ACC112 (cell line): ENCODE measurements at regions not wholly inside any gene's neighbourhood (a gene's known extent, or its start where the extent isn't known, plus 50 kb on each side); places are given as distances from the start of the nearest gene placed in this dataset.

Experiments
- H2AFZ ChIP-seq: fragments of 200-600 bp; sonication (generic); one replicate; pipeline ENCODE4 v1.6.0; 2017; ENCODE audit warnings: antibody characterized with exemption, low read length; ENCODE audit not compliant: unreplicated experiment
- H3K27ac ChIP-seq: fragments of 200-600 bp; sonication (generic); 2 replicates; pipeline ENCODE4 v1.5.1; 2014; ENCODE audit warnings: low read depth, mild to moderate bottlenecking, antibody characterized with exemption, low read length, moderate library complexity
- H3K27me3 ChIP-seq: fragments of 200-600 bp; sonication (generic); 2 replicates; pipeline ENCODE4 v1.6.1; 2014; ENCODE audit warnings: mild to moderate bottlenecking, antibody characterized with exemption, low read length, moderate library complexity, mixed read lengths; ENCODE audit not compliant: insufficient read depth
- H3K36me3 ChIP-seq: fragments of 200-600 bp; sonication (generic); 2 replicates; pipeline ENCODE4 v1.6.1; 2016; ENCODE audit warnings: mild to moderate bottlenecking, antibody characterized with exemption, low read length, moderate library complexity, mixed read lengths; ENCODE audit not compliant: insufficient read depth
- H3K4me1 ChIP-seq: fragments of 200-600 bp; sonication (generic); one replicate; pipeline ENCODE4 v1.6.1; 2016; ENCODE audit warnings: low read length, mixed read lengths; ENCODE audit not compliant: insufficient read depth, unreplicated experiment, control insufficient read depth
- H3K4me3 ChIP-seq: fragments of 200-600 bp; sonication (generic); 2 replicates; pipeline ENCODE4 v1.5.1; 2014; ENCODE audit warnings: mild to moderate bottlenecking, low read depth, low read length
- H3K79me2 ChIP-seq: fragments of 200-600 bp; sonication (generic); one replicate; pipeline ENCODE4 v1.6.0; 2016; ENCODE audit warnings: low read length; ENCODE audit not compliant: control insufficient read depth, unreplicated experiment, insufficient read depth

GRCh38 chr21:19244502-19245187, 841.1 kb upstream of the TMPRSS15 start:
- H3K79me2 ChIP-seq = no peaks in the 10 kb centered on the region
- no peak overlapping the region for H3K4me3 ChIP-seq
- H3K36me3 ChIP-seq = no peaks in the 10 kb centered on the region
- no peak overlapping the region for H2AFZ ChIP-seq
- H3K27ac ChIP-seq = no peak overlapping the region
- H3K4me1 ChIP-seq = no peaks in the 10 kb centered on the region
- no peaks in the 10 kb centered on the region for H3K27me3 ChIP-seq

GRCh38 chr21:19245188-19245580, 841.6 kb upstream of the TMPRSS15 start:
- Histone ChIP-seq H3K79me2 (no peaks in the 10 kb centered on the region), H3K4me3 (no peak overlapping the region), H3K27ac (no peak overlapping the region), H2AFZ (no peak overlapping the region), H3K36me3 (no peaks in the 10 kb centered on the region), H3K4me1 (no peaks in the 10 kb centered on the region), H3K27me3 (no peaks in the 10 kb centered on the region)

DNA sequence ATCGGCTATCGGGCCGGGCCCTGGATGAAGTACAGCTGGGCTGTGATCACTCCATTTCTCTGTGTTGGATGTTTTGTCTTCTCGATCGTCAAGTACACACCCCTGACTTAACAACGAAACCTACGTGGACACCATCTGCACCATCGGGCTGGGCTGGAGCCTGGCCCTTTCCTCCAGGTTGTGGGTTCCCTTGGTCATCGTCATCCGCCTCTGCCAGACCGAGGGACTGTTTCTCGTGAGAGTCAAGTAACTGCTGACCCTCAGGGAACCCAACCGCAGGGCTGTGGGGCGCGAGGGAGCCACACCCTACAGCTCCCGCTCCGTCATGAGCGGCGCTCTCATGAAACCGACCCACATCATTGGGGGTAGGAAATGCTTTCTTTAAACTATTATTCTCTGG, 842.4 kb upstream of the TMPRSS15 start:
- Histone ChIP-seq H3K4me3 (no peak overlapping the region), H3K4me1 (no peaks in the 10 kb centered on the region), H3K27me3 (no peaks in the 10 kb centered on the region), H3K27ac (no peak overlapping the region), H2AFZ (no peak overlapping the region), H3K36me3 (no peaks in the 10 kb centered on the region), H3K79me2 (no peaks in the 10 kb centered on the region)

DNA sequence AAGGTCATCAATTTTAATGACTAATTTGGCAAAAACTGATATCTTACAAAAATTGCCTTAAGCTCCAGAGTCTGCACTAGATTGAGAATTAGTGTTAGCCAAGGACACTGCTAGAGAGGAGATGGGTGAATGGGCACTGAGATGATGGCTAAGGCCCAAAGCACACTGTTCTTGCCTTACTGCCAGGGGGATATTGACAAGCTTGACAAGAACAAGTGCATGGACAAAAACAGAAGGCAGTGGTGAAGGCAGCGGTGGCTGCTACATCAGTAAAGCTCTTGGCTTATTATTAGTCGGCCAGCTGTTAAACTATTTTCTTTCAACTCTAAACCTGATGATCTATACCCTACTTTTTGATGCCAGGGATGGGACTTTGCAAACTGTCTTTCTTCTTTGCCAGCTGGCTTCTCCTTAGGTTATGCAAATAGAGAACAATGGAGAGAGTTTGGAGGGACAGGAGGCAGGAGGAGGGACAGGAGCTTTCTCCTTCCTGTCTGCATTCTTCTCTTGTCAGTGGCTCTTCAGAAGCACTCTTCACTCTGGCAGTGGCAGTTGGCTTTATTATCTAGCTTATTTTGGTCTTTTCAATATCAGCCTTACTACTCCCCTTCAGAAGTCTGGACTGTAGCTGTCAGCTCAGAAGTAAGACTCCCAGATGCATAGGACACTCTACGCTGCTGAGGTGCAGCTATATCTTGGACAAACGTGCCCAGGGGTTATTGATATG, 853.5 kb upstream of the TMPRSS15 start:
- H3K4me1 ChIP-seq = no peaks in the 10 kb centered on the region
- no peak overlapping the region for H2AFZ ChIP-seq
- H3K36me3 ChIP-seq = no peaks in the 10 kb centered on the region
- no peaks in the 10 kb centered on the region for H3K27me3 ChIP-seq
- no peak overlapping the region for H3K27ac ChIP-seq
- no peak overlapping the region for H3K4me3 ChIP-seq
- H3K79me2 ChIP-seq = no peaks in the 10 kb centered on the region

DNA sequence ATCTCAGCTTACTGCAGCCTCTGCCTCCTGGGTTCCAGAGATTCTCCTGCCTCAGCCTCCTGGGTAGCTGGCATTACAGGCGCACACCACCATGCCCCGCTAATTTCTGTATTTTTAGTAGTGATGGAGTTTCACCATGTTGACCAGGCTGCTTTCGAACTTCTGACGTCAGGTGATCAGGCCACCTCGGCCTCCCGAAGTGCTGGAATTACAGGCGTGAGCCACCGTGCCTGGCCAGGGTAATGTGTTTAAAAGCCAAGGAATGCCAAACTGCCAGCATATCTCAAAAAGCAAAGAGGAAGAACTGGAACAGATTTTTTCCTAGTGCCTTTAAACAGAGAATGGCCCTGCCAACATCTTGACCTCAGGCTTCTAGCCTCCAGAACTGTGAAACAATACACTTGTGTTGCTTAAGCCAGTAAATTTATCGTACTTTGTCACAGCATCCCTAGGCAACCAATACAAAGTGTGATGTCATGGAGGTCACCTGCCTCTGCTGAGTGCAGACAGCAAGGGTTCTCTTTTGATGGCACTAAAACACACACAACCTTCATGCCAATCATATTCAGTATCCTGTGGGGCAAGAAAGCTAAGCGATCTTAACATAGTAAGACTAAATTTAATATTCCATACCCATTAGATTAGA, 858.3 kb upstream of the TMPRSS15 start:
- H3K4me3 ChIP-seq = no peak overlapping the region
- no peaks in the 10 kb centered on the region for H3K4me1 ChIP-seq
- no peak overlapping the region for H3K27ac ChIP-seq
- H3K79me2 ChIP-seq = no peaks in the 10 kb centered on the region
- no peak overlapping the region for H2AFZ ChIP-seq
- H3K27me3 ChIP-seq = no peaks in the 10 kb centered on the region
- no peaks in the 10 kb centered on the region for H3K36me3 ChIP-seq

DNA sequence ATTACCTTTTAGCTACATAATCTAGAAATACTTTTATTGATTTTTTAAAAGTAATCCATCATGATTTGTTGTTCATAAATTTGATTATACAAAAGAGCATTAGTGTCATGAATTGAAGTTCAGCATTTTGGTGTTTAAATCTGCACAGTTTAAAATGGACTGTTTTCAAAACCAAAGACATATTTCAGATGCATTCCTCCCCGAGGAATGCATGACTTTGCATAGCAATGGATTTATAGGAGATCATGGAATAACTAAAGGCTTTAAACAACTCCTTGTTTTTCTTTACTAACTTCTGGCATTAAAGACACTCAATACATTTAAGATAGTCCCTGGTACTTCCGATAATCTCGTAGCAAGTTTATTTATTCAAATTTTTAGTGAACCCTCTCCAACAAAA, 863.1 kb upstream of the TMPRSS15 start:
- Histone ChIP-seq H3K27me3 (no peaks in the 10 kb centered on the region), H3K27ac (no peak overlapping the region), H2AFZ (no peak overlapping the region), H3K36me3 (no peaks in the 10 kb centered on the region), H3K79me2 (no peaks in the 10 kb centered on the region), H3K4me3 (no peak overlapping the region), H3K4me1 (no peaks in the 10 kb centered on the region)

- Histone ChIP-seq H3K27ac (no peak overlapping the region), H3K36me3 (no peaks in the 10 kb centered on the region), H3K27me3 (no peaks in the 10 kb centered on the region), H3K79me2 (no peaks in the 10 kb centered on the region), H3K4me3 (no peak overlapping the region), H3K4me1 (no peaks in the 10 kb centered on the region), H2AFZ (no peak overlapping the region)
These were observed 865.1 kb upstream of the TMPRSS15 start for GRCh38 chr21:19268686-19269085.

DNA sequence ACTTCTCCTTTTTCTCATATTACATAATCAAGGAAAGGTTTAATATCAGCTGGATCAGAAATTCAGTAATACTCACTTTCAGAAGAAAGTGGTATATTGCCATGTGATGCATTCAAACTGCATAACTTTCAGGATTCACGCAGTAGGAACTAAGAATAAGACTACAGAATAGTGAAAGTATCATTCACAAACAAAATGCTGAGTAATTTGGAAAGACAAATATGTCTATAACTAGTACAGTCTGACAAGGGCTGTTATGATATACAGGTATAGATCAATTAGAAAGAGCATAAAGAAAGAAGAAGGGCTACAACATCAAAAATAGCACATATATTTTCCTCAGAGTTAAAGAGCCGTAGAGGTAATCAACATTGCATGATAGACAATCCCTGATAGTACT, 871.5 kb upstream of the TMPRSS15 start:
- no peak overlapping the region for H3K27ac ChIP-seq
- H2AFZ ChIP-seq = no peak overlapping the region
- H3K4me1 ChIP-seq = no peaks in the 10 kb centered on the region
- H3K4me3 ChIP-seq = no peak overlapping the region
- H3K36me3 ChIP-seq = no peaks in the 10 kb centered on the region
- no peaks in the 10 kb centered on the region for H3K79me2 ChIP-seq
- no peaks in the 10 kb centered on the region for H3K27me3 ChIP-seq

- Histone ChIP-seq H3K4me3 (no peak overlapping the region), H3K79me2 (no peaks in the 10 kb centered on the region), H2AFZ (no peak overlapping the region), H3K4me1 (no peaks in the 10 kb centered on the region), H3K36me3 (no peaks in the 10 kb centered on the region), H3K27ac (no peak overlapping the region), H3K27me3 (no peaks in the 10 kb centered on the region)
These were observed 873.1 kb upstream of the TMPRSS15 start for GRCh38 chr21:19276665-19277064.

DNA sequence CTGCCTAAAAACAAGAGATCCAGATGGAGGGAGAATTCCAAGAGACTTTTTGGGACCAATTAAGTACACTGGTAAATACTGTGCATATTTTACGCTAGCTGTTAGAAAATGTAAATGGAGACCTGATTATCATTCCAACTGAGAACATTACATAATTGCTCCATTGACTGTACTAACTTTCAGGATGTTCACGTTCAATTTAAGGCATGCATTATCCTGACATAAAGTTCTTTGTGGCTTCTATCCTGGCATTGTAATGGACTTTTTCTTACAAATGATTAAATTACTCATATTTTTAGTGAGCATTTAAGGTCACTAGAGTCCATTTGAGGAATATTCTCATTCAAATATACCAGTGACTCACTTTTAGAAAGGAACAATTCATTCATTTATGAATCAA, 883.3 kb upstream of the TMPRSS15 start:
- H3K27ac ChIP-seq = no peak overlapping the region
- no peak overlapping the region for H2AFZ ChIP-seq
- H3K27me3 ChIP-seq = no peaks in the 10 kb centered on the region
- H3K4me1 ChIP-seq = no peaks in the 10 kb centered on the region
- H3K4me3 ChIP-seq = no peak overlapping the region
- H3K36me3 ChIP-seq = no peaks in the 10 kb centered on the region
- no peaks in the 10 kb centered on the region for H3K79me2 ChIP-seq

DNA sequence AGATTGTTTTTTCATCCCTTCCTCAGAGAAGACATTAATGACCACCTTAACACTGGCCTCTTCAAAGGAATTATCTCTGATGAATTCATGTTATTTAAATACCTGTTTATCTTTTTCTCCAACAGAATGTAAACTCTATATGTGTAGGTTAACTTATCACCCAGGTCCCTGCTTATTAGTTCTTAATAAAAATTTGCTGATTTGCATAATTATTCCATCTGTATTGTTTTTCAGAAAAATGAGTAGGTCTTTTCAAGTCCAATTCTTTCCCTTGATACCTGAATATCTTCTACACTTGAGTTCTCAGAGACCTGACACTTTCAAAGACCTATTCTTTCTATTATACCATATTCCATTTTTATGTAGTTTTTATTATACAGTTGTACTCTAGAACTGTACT, 886.7 kb upstream of the TMPRSS15 start:
- H3K4me3 ChIP-seq = no peak overlapping the region
- no peaks in the 10 kb centered on the region for H3K27me3 ChIP-seq
- H3K27ac ChIP-seq = no peak overlapping the region
- no peaks in the 10 kb centered on the region for H3K36me3 ChIP-seq
- no peaks in the 10 kb centered on the region for H3K79me2 ChIP-seq
- no peaks in the 10 kb centered on the region for H3K4me1 ChIP-seq
- H2AFZ ChIP-seq = no peak overlapping the region
